GM12878 (cell line): ENCODE measurements at regions not wholly inside any gene's neighbourhood (a gene's known extent, or its start where the extent isn't known, plus 50 kb on each side); places are given as distances from the start of the nearest gene placed in this dataset.
A peak's percentile ranks its signal among the peaks of the same experiment; 100 is the strongest.

Experiments used
- BCL3 ChIP-seq: IDR thresholded peaks from 2 replicates; pipeline ENCODE4 v1.6.1; 2011; ENCODE audit warnings: borderline replicate concordance, low read depth, mild to moderate bottlenecking, moderate library complexity, low read length; ENCODE audit not compliant: insufficient read depth, poor library complexity, severe bottlenecking
- CUX1 ChIP-seq: IDR thresholded peaks from 2 replicates; pipeline ENCODE4 v1.6.1; 2012; ENCODE audit warnings: improper control_type of control experiment, low read depth, low read length; ENCODE audit not compliant: insufficient replicate concordance
- EED ChIP-seq: sonication (generic); IDR thresholded peaks from 2 replicates; pipeline ENCODE4 v1.6.1; 2016; ENCODE audit warnings: antibody characterized with exemption, low read depth
- ELK1 ChIP-seq: IDR thresholded peaks from 2 replicates; pipeline ENCODE4 v1.6.1; 2012; ENCODE audit warnings: low read depth, low read length, improper control_type of control experiment
- GATAD2B ChIP-seq: fragments of 450-650 bp; conservative IDR thresholded peaks from 2 replicates; pipeline ENCODE4 v1.6.1; 2017; ENCODE audit warnings: low read depth, mild to moderate bottlenecking, moderate library complexity
- HDAC6 ChIP-seq: fragments of 200-600 bp; sonication (generic); IDR thresholded peaks from one replicate; pipeline ENCODE4 v1.8.0; 2017; ENCODE audit warnings: antibody characterized with exemption; ENCODE audit not compliant: unreplicated experiment
- JUNB ChIP-seq: IDR thresholded peaks from 2 replicates; pipeline ENCODE4 v1.6.1; 2016; ENCODE audit warnings: antibody characterized with exemption, mild to moderate bottlenecking
- MLLT1 ChIP-seq: fragments of 450-650 bp; IDR thresholded peaks from 2 replicates; pipeline ENCODE4 v1.6.1; 2016; ENCODE audit warnings: mild to moderate bottlenecking
- MYB ChIP-seq: fragments of 150-350 bp; IDR thresholded peaks from 2 replicates; pipeline ENCODE4 v1.6.1; 2014; ENCODE audit warnings: mild to moderate bottlenecking, low read depth, low read length, borderline replicate concordance
- NR2F1 ChIP-seq: fragments of 450-650 bp; conservative IDR thresholded peaks from 2 replicates; pipeline ENCODE4 v1.6.1; 2017; ENCODE audit warnings: mild to moderate bottlenecking
- PKNOX1 ChIP-seq: fragments of 450-650 bp; IDR thresholded peaks from 2 replicates; pipeline ENCODE4 v1.6.1; 2016; ENCODE audit warnings: mild to moderate bottlenecking
- POLR2A ChIP-seq: IDR thresholded peaks from 2 replicates; pipeline ENCODE4 v1.6.1; 2011; ENCODE audit warnings: low read depth, mild to moderate bottlenecking, low read length
- SMAD5 ChIP-seq: IDR thresholded peaks from 2 replicates; pipeline ENCODE4 v1.6.1; 2016; ENCODE audit warnings: antibody characterized with exemption, low read depth
- ZNF274 ChIP-seq: IDR thresholded peaks from one replicate; pipeline ENCODE4 v1.8.0; 2011; ENCODE audit not compliant: insufficient read length, insufficient read depth
- TF ChIP-seq, protein P1 (sequence below): IDR thresholded peaks from 2 replicates; pipeline ENCODE4 v1.6.1; 2012; ENCODE audit warnings: low read depth, low read length, improper control_type of control experiment
- TF ChIP-seq, protein P2 (sequence below): IDR thresholded peaks from 2 replicates; pipeline ENCODE4 v1.6.1; 2012; ENCODE audit warnings: low read length, inconsistent platforms

DNA sequence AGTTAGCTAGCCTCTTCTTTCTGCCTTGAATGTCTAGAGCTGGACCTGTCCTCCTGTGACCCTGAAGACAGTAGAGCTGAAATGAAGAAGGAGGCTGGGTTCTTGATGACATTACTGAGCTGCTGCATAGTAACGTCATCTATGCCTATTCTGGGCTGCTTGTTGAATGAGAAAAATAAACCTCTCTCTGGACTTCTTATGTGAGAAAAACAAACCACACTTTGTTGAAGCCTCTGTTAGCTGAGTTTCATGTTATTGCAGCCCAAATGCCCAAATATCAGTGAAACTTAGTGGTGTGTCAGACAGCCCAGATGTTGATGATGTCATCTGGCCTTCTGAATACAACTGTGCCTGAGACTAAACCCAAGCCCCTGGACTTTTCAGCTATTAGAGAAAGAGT is 67.0 kb upstream of the MAX start (continued):
- TF ChIP-seq, protein P1, sequence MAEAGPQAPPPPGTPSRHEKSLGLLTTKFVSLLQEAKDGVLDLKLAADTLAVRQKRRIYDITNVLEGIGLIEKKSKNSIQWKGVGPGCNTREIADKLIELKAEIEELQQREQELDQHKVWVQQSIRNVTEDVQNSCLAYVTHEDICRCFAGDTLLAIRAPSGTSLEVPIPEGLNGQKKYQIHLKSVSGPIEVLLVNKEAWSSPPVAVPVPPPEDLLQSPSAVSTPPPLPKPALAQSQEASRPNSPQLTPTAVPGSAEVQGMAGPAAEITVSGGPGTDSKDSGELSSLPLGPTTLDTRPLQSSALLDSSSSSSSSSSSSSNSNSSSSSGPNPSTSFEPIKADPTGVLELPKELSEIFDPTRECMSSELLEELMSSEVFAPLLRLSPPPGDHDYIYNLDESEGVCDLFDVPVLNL: no peak
- no peak for TF ChIP-seq NR2F1
- TF ChIP-seq, protein P2, sequence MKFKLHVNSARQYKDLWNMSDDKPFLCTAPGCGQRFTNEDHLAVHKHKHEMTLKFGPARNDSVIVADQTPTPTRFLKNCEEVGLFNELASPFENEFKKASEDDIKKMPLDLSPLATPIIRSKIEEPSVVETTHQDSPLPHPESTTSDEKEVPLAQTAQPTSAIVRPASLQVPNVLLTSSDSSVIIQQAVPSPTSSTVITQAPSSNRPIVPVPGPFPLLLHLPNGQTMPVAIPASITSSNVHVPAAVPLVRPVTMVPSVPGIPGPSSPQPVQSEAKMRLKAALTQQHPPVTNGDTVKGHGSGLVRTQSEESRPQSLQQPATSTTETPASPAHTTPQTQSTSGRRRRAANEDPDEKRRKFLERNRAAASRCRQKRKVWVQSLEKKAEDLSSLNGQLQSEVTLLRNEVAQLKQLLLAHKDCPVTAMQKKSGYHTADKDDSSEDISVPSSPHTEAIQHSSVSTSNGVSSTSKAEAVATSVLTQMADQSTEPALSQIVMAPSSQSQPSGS: peak; percentile 99; the same call in 1 of the 2 replicates
- peak; percentile 42; the same call in 1 of the 2 replicates for TF ChIP-seq SMAD5
- peak; percentile 49 for TF ChIP-seq BCL3
- no peak for TF ChIP-seq HDAC6
- TF ChIP-seq PKNOX1: peak; percentile 33; the same call in 1 of the 2 replicates
- peak; percentile 72 for TF ChIP-seq JUNB
- no peak for TF ChIP-seq MLLT1
- no peak for TF ChIP-seq MYB
- TF ChIP-seq ELK1: no peak
- peak; percentile 40; the same call in 1 of the 2 replicates for TF ChIP-seq POLR2A
- no peak for TF ChIP-seq ZNF274
- no peak for TF ChIP-seq GATAD2B
- TF ChIP-seq CUX1: peak; percentile 42
- TF ChIP-seq EED: peak; percentile 62; the same call in 1 of the 2 replicates
